ENCODE measurements at regions not wholly inside any gene's neighbourhood (a gene's known extent, or its start where the extent isn't known, plus 50 kb on each side); places are given as distances from the start of the nearest gene placed in this dataset.

GRCh38 chr2:223439786-223440185 lies 162.4 kb downstream of the SCG2 start:
- ChIA-PET POLR2A (no interaction called here), CTCF (no interaction called here)

GRCh38 chr2:223442847-223443246 lies 159.3 kb downstream of the SCG2 start:
- CTCF ChIA-PET: no interaction called here
- POLR2A ChIA-PET: no interaction called here

GRCh38 chr2:223450246-223450645 lies 151.9 kb downstream of the SCG2 start:
- POLR2A ChIA-PET: no interaction called here
- CTCF ChIA-PET: no interaction called here

- ChIA-PET CTCF (no interaction called here), POLR2A (no interaction called here)
Observed at GRCh38 chr2:223457301-223457700, 144.9 kb downstream of the SCG2 start.

- CTCF ChIA-PET: no interaction called here
Observed at GRCh38 chr2:223459328-223459939, 142.7 kb downstream of the SCG2 start.

GRCh38 chr2:223460209-223460608 lies 142.0 kb downstream of the SCG2 start:
- CTCF ChIA-PET: no interaction called here
- POLR2A ChIA-PET: no interaction called here

More at GRCh38 chr2:223459328-223459939, 142.7 kb downstream of the SCG2 start:
- POLR2A ChIA-PET: no interaction called here

GRCh38 chr2:223460774-223461211 lies 141.4 kb downstream of the SCG2 start:
- POLR2A ChIA-PET: no interaction called here
- CTCF ChIA-PET: no interaction called here

- CTCF ChIA-PET: interaction anchor here (0.5 kb wide), 1 partner anchor 50 kb away, joined by 3 read pairs; no protein-coding TSS in a partner anchor
- POLR2A ChIA-PET: no interaction called here
Observed at GRCh38 chr2:223464071-223464470, 138.1 kb downstream of the SCG2 start.

GRCh38 chr2:223465793-223466192 lies 136.4 kb downstream of the SCG2 start:
- ChIA-PET CTCF (no interaction called here), POLR2A (no interaction called here)

- ChIA-PET CTCF (no interaction called here), POLR2A (no interaction called here)
Observed at GRCh38 chr2:223467196-223467595, 135.0 kb downstream of the SCG2 start.

- ChIA-PET CTCF (no interaction called here), POLR2A (no interaction called here)
Observed at GRCh38 chr2:223469270-223470046, 132.7 kb downstream of the SCG2 start.

- ChIA-PET POLR2A (no interaction called here), CTCF (no interaction called here)
Observed at GRCh38 chr2:223470602-223471001, 131.6 kb downstream of the SCG2 start.

- ChIA-PET CTCF (no interaction called here), POLR2A (no interaction called here)
Observed at GRCh38 chr2:223472771-223473170, 129.4 kb downstream of the SCG2 start.

GRCh38 chr2:223474893-223475292 lies 127.3 kb downstream of the SCG2 start:
- CTCF ChIA-PET: no interaction called here
- POLR2A ChIA-PET: no interaction called here

GRCh38 chr2:223475901-223476300 lies 126.3 kb downstream of the SCG2 start:
- POLR2A ChIA-PET: no interaction called here
- CTCF ChIA-PET: no interaction called here

- ChIA-PET POLR2A (no interaction called here), CTCF (no interaction called here)
Observed at GRCh38 chr2:223477318-223477717, 124.8 kb downstream of the SCG2 start.

GRCh38 chr2:223481486-223481885 lies 120.7 kb downstream of the SCG2 start:
- CTCF ChIA-PET: no interaction called here

GRCh38 chr2:223486751-223487150 lies 115.4 kb downstream of the SCG2 start:
- ChIA-PET CTCF (no interaction called here), POLR2A (no interaction called here)

More at GRCh38 chr2:223481486-223481885, 120.7 kb downstream of the SCG2 start:
- POLR2A ChIA-PET: no interaction called here

GRCh38 chr2:223487214-223487846 lies 114.8 kb downstream of the SCG2 start:
- CTCF ChIA-PET: no interaction called here

GRCh38 chr2:223488814-223489213 lies 113.3 kb downstream of the SCG2 start:
- POLR2A ChIA-PET: no interaction called here
- CTCF ChIA-PET: no interaction called here

More at GRCh38 chr2:223487214-223487846, 114.8 kb downstream of the SCG2 start:
- POLR2A ChIA-PET: no interaction called here

- ChIA-PET CTCF (no interaction called here), POLR2A (no interaction called here)
Observed at GRCh38 chr2:223494496-223494895, 107.7 kb downstream of the SCG2 start.

Data from activated CD8-positive, alpha-beta memory T cell treated with anti-CD3 and anti-CD28 coated beads for 36 hours (primary cell).